GM23338 (cell line): ENCODE measurements at regions not wholly inside any gene's neighbourhood (a gene's known extent, or its start where the extent isn't known, plus 50 kb on each side); places are given as distances from the start of the nearest gene placed in this dataset.

Source experiments
- ATAC-seq: fragments of 200-7000 bp; cut with Tn5 transposase; 3 replicates; pipeline ENCODE4 v1.9.1; 2020
- DNase-seq: peaks from one replicate; pipeline ENCODE4 v3.0.0-alpha.2; 2015; ENCODE audit warnings: low spot score
- H2AFZ ChIP-seq: fragments of 200-600 bp; sonication (generic); 2 replicates; pipeline ENCODE4 v1.8.0; 2016; ENCODE audit warnings: antibody characterized with exemption, mild to moderate bottlenecking, moderate library complexity
- H3F3A ChIP-seq: fragments of 200-600 bp; sonication (generic); replicated peaks from 2 replicates; pipeline ENCODE4 v1.8.0; 2017; ENCODE audit warnings: antibody characterized with exemption, mixed run types, low read depth
- H3K27ac ChIP-seq: fragments of 200-600 bp; sonication (generic); 2 replicates; pipeline ENCODE4 v1.6.1; 2016; ENCODE audit warnings: low read depth
- H3K27me3 ChIP-seq: fragments of 200-600 bp; sonication (generic); 2 replicates; pipeline ENCODE4 v1.8.0; 2016; ENCODE audit warnings: mild to moderate bottlenecking, mixed run types, moderate library complexity; ENCODE audit not compliant: insufficient read depth
- H3K36me3 ChIP-seq: fragments of 200-600 bp; sonication (generic); 2 replicates; pipeline ENCODE4 v1.8.0; 2016; ENCODE audit warnings: mild to moderate bottlenecking; ENCODE audit not compliant: insufficient read depth
- H3K4me1 ChIP-seq: fragments of 200-600 bp; sonication (generic); 2 replicates; pipeline ENCODE4 v1.8.0; 2016; ENCODE audit warnings: mild to moderate bottlenecking, moderate library complexity; ENCODE audit not compliant: insufficient read depth
- H3K4me2 ChIP-seq: fragments of 200-600 bp; sonication (generic); 2 replicates; pipeline ENCODE4 v1.7.1; 2017; ENCODE audit warnings: mixed run types
- H3K4me3 ChIP-seq: fragments of 200-600 bp; sonication (generic); 2 replicates; pipeline ENCODE4 v1.6.1; 2016; ENCODE audit warnings: mixed run types
- H3K79me2 ChIP-seq: fragments of 200-600 bp; sonication (generic); replicated peaks from 2 replicates; pipeline ENCODE4 v1.8.0; 2017; ENCODE audit warnings: mild to moderate bottlenecking; ENCODE audit not compliant: insufficient read depth
- H3K9me2 ChIP-seq: fragments of 200-600 bp; sonication (generic); 2 replicates; pipeline ENCODE4 v1.8.0; 2017; ENCODE audit not compliant: insufficient read depth
- H4K20me1 ChIP-seq: fragments of 200-600 bp; sonication (generic); replicated peaks from 2 replicates; pipeline ENCODE4 v1.8.0; 2017; ENCODE audit warnings: mild to moderate bottlenecking; ENCODE audit not compliant: insufficient read depth
- H3K27ac Mint-ChIP-seq: 2 replicates; pipeline ENCODE4 v1.8.0; 2020; ENCODE audit warnings: inconsistent platforms, mild to moderate bottlenecking, moderate library complexity, mixed read lengths
- H3K27me3 Mint-ChIP-seq: 3 replicates; pipeline ENCODE4 v1.8.0; 2022; ENCODE audit warnings: low read depth, mild to moderate bottlenecking, moderate library complexity, mixed read lengths, inconsistent platforms; ENCODE audit not compliant: insufficient read depth, poor library complexity
- H3K36me3 Mint-ChIP-seq: 3 replicates; pipeline ENCODE4 v1.8.0; 2021; ENCODE audit warnings: low read depth, mild to moderate bottlenecking, inconsistent platforms, moderate library complexity, mixed read lengths
- H3K4me1 Mint-ChIP-seq: 3 replicates; pipeline ENCODE4 v1.8.0; 2020; ENCODE audit warnings: mild to moderate bottlenecking, inconsistent platforms, mixed read lengths
- H3K4me3 Mint-ChIP-seq: 3 replicates; pipeline ENCODE4 v1.8.0; 2021; ENCODE audit warnings: moderate library complexity, mild to moderate bottlenecking, inconsistent platforms, mixed read lengths
- H3K9me3 Mint-ChIP-seq: 3 replicates; pipeline ENCODE4 v1.8.0; 2020; ENCODE audit warnings: moderate library complexity, mild to moderate bottlenecking, inconsistent platforms, mixed read lengths
- CREB1 ChIP-seq: fragments of 250-450 bp; sonication (Bioruptor Pico); IDR thresholded peaks from 2 replicates; pipeline ENCODE4 v1.5.0; 2020; ENCODE audit warnings: low read depth, mild to moderate bottlenecking, moderate library complexity
- CTCF ChIP-seq, 2 experiments: fragments of 200-600 bp in 1 of 2; sonication (generic) in 1 of 2; conservative IDR thresholded peaks; 2 replicates each; pipeline versions ENCODE4 v1.5.1 to v1.6.1; 2016 to 2017; ENCODE audit warnings: antibody characterized with exemption in 2 of 2, low read depth in 2 of 2, mild to moderate bottlenecking in 2 of 2, moderate library complexity in 1 of 2
- ETS1 ChIP-seq: IDR thresholded peaks from 2 replicates; pipeline ENCODE4 v1.6.1; 2016; ENCODE audit warnings: antibody characterized with exemption
- EZH2 ChIP-seq: fragments of 200-600 bp; sonication (generic); IDR thresholded peaks from one replicate; pipeline ENCODE4 v1.8.0; 2017; ENCODE audit warnings: antibody characterized with exemption, mild to moderate bottlenecking, low read depth; ENCODE audit not compliant: unreplicated experiment
- JUNB ChIP-seq: IDR thresholded peaks from one replicate; pipeline ENCODE4 v1.6.1; 2016; ENCODE audit warnings: antibody characterized with exemption; ENCODE audit not compliant: unreplicated experiment
- POLR2AphosphoS5 ChIP-seq: IDR thresholded peaks from 2 replicates; pipeline ENCODE4 v1.6.1; 2016; ENCODE audit warnings: antibody characterized with exemption, low read depth
- STAT1 ChIP-seq: IDR thresholded peaks from one replicate; pipeline ENCODE4 v1.6.1; 2016; ENCODE audit warnings: antibody characterized with exemption; ENCODE audit not compliant: unreplicated experiment
- ZNF331 ChIP-seq: fragments of 250-450 bp; sonication (Bioruptor Pico); IDR thresholded peaks from 2 replicates; pipeline ENCODE4 v1.5.0; 2020; ENCODE audit warnings: low read depth, mild to moderate bottlenecking, moderate library complexity
- TF ChIP-seq, protein P1 (sequence below): fragments of 250-450 bp; sonication (Bioruptor Pico); IDR thresholded peaks from 2 replicates; pipeline ENCODE4 v1.5.0; 2020; ENCODE audit warnings: mild to moderate bottlenecking, moderate library complexity

DNA sequence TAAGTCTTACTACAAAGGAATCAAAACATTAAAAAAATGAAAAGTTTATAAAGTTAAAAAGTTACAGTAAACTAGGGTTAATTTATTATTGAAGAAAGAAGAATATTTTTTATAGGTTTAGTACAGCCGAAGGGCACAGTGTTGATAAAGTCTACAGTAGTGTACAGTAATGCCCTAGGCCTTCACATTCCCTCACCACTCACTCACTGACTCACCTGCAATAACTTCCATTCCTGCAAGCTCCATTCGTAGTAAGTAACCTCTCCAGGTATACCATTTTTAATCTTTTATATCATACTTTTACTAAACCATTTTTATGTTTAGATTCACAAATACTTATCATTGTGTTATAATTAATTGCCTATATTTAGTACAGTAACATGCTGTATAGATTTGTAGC, 307.5 kb upstream of the FAM241A start:
- Histone ChIP-seq H3K4me1 (0 out of 2 replicates have a peak, but pooled peaks cover 3% of the 10 kb centered on the region), H3K36me3 (no peaks in the 10 kb centered on the region), H3K27ac (no peak overlapping the region), H3K79me2 (no peaks in the 10 kb centered on the region), H3K27me3 (no peaks in the 10 kb centered on the region), H3K9me2 (peaks cover 3% of the 10 kb centered on the region; the same call in 1 of the 2 replicates), H2AFZ (no peak overlapping the region), H4K20me1 (no peaks in the 10 kb centered on the region), H3K4me3 (no peak overlapping the region), H3K4me2 (no peak overlapping the region), H3F3A (no peaks in the 10 kb centered on the region)
- H3K4me3 Mint-ChIP-seq, result no peak overlapping the region
- no peak overlapping the region for H3K27ac Mint-ChIP-seq
- ATAC-seq, result no peak
- H3K9me3 Mint-ChIP-seq, result no peaks in the 10 kb centered on the region
- peaks cover 11% of the 10 kb centered on the region for H3K4me1 Mint-ChIP-seq
- H3K27me3 Mint-ChIP-seq, result no peaks in the 10 kb centered on the region
- no peaks in the 10 kb centered on the region; the same call in 2 of the 3 replicates for H3K36me3 Mint-ChIP-seq
- no peak for DNase-seq
- TF ChIP-seq STAT1, result no peak
- TF ChIP-seq EZH2, result no peak
- no peak for TF ChIP-seq POLR2AphosphoS5
- no peak for TF ChIP-seq CREB1
- no peak for TF ChIP-seq ETS1

GRCh38 chr4:111838406-111838930, 306.8 kb upstream of the FAM241A start:
- Histone ChIP-seq H3K4me3 (no peak overlapping the region), H3F3A (no peaks in the 10 kb centered on the region), H3K4me1 (0 out of 2 replicates have a peak, but pooled peaks cover 3% of the 10 kb centered on the region), H3K36me3 (no peaks in the 10 kb centered on the region), H3K9me2 (no peaks in the 10 kb centered on the region), H3K27me3 (no peaks in the 10 kb centered on the region), H3K79me2 (no peaks in the 10 kb centered on the region), H3K27ac (no peak overlapping the region), H2AFZ (no peak overlapping the region), H3K4me2 (no peak overlapping the region), H4K20me1 (no peaks in the 10 kb centered on the region)
- Mint-ChIP-seq H3K36me3 (no peaks in the 10 kb centered on the region; the same call in 2 of the 3 replicates), H3K9me3 (no peaks in the 10 kb centered on the region), H3K27me3 (no peaks in the 10 kb centered on the region), H3K27ac (no peak overlapping the region), H3K4me1 (peaks cover 11% of the 10 kb centered on the region), H3K4me3 (no peak overlapping the region)
- DNase-seq (no peak), ATAC-seq (no peak)
- TF ChIP-seq JUNB (no peak), POLR2AphosphoS5 (no peak), ZNF331 (no peak), CTCF (conservative IDR thresholded peaks at IDR 0.05; ENCODE audit: low read depth in 2 of 2) (no peak)
- TF ChIP-seq, protein P1, sequence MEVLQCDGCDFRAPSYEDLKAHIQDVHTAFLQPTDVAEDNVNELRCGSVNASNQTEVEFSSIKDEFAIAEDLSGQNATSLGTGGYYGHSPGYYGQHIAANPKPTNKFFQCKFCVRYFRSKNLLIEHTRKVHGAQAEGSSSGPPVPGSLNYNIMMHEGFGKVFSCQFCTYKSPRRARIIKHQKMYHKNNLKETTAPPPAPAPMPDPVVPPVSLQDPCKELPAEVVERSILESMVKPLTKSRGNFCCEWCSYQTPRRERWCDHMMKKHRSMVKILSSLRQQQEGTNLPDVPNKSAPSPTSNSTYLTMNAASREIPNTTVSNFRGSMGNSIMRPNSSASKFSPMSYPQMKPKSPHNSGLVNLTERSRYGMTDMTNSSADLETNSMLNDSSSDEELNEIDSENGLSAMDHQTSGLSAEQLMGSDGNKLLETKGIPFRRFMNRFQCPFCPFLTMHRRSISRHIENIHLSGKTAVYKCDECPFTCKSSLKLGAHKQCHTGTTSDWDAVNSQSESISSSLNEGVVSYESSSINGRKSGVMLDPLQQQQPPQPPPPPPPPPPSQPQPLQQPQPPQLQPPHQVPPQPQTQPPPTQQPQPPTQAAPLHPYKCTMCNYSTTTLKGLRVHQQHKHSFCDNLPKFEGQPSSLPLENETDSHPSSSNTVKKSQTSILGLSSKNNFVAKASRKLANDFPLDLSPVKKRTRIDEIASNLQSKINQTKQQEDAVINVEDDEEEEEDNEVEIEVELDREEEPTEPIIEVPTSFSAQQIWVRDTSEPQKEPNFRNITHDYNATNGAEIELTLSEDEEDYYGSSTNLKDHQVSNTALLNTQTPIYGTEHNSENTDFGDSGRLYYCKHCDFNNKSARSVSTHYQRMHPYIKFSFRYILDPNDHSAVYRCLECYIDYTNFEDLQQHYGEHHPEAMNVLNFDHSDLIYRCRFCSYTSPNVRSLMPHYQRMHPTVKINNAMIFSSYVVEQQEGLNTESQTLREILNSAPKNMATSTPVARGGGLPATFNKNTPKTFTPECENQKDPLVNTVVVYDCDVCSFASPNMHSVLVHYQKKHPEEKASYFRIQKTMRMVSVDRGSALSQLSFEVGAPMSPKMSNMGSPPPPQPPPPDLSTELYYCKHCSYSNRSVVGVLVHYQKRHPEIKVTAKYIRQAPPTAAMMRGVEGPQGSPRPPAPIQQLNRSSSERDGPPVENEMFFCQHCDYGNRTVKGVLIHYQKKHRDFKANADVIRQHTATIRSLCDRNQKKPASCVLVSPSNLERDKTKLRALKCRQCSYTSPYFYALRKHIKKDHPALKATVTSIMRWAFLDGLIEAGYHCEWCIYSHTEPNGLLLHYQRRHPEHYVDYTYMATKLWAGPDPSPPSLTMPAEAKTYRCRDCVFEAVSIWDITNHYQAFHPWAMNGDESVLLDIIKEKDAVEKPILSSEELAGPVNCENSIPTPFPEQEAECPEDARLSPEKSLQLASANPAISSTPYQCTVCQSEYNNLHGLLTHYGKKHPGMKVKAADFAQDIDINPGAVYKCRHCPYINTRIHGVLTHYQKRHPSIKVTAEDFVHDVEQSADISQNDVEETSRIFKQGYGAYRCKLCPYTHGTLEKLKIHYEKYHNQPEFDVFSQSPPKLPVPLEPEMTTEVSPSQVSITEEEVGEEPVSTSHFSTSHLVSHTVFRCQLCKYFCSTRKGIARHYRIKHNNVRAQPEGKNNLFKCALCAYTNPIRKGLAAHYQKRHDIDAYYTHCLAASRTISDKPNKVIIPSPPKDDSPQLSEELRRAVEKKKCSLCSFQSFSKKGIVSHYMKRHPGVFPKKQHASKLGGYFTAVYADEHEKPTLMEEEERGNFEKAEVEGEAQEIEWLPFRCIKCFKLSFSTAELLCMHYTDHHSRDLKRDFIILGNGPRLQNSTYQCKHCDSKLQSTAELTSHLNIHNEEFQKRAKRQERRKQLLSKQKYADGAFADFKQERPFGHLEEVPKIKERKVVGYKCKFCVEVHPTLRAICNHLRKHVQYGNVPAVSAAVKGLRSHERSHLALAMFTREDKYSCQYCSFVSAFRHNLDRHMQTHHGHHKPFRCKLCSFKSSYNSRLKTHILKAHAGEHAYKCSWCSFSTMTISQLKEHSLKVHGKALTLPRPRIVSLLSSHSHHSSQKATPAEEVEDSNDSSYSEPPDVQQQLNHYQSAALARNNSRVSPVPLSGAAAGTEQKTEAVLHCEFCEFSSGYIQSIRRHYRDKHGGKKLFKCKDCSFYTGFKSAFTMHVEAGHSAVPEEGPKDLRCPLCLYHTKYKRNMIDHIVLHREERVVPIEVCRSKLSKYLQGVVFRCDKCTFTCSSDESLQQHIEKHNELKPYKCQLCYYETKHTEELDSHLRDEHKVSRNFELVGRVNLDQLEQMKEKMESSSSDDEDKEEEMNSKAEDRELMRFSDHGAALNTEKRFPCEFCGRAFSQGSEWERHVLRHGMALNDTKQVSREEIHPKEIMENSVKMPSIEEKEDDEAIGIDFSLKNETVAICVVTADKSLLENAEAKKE, result no peak
